ENCODE measurements at regions not wholly inside any gene's neighbourhood (a gene's known extent, or its start where the extent isn't known, plus 50 kb on each side); places are given as distances from the start of the nearest gene placed in this dataset.

- FAIRE-seq (no peak), DNase-seq (ENCODE audit: insufficient read length, low spot score) (no peak)
Measured at GRCh38 chr1:78792756-78793155, 143.1 kb downstream of the IFI44 start.

- FAIRE-seq = no peak
- DNase-seq (ENCODE audit: insufficient read length, low spot score) = no peak
Measured at GRCh38 chr1:78797108-78797781, 147.6 kb downstream of the IFI44 start.

- DNase-seq (ENCODE audit: insufficient read length, low spot score) (no peak), FAIRE-seq (no peak)
Measured at GRCh38 chr1:78799926-78800325, 150.3 kb downstream of the IFI44 start.

- DNase-seq (ENCODE audit: insufficient read length, low spot score) (no peak), FAIRE-seq (no peak)
Measured at GRCh38 chr1:78814176-78814575, 164.5 kb downstream of the IFI44 start.

- no peak for FAIRE-seq
- no peak for DNase-seq (ENCODE audit: insufficient read length, low spot score)
Measured at GRCh38 chr1:78825561-78825960, 175.9 kb downstream of the IFI44 start.

GRCh38 chr1:78829644-78830043, 176.9 kb downstream of the ADGRL4 start:
- no peak for FAIRE-seq
- no peak for DNase-seq (ENCODE audit: insufficient read length, low spot score)

- DNase-seq (ENCODE audit: insufficient read length, low spot score) (no peak), FAIRE-seq (no peak)
Measured at GRCh38 chr1:78830321-78830720, 176.2 kb downstream of the ADGRL4 start.

GRCh38 chr1:78831731-78832360, 174.7 kb downstream of the ADGRL4 start:
- FAIRE-seq (no peak), DNase-seq (ENCODE audit: insufficient read length, low spot score) (no peak)

- FAIRE-seq (no peak), DNase-seq (ENCODE audit: insufficient read length, low spot score) (no peak)
Measured at GRCh38 chr1:78833491-78833890, 173.0 kb downstream of the ADGRL4 start.

GRCh38 chr1:78834201-78834741, 172.3 kb downstream of the ADGRL4 start:
- FAIRE-seq = no peak

GRCh38 chr1:78836726-78837125, 169.8 kb downstream of the ADGRL4 start:
- FAIRE-seq = peak; percentile 48

More at GRCh38 chr1:78834201-78834741, 172.3 kb downstream of the ADGRL4 start:
- DNase-seq (ENCODE audit: insufficient read length, low spot score) = no peak

GRCh38 chr1:78839704-78840277, 166.7 kb downstream of the ADGRL4 start:
- DNase-seq (ENCODE audit: insufficient read length, low spot score) = no peak

More at GRCh38 chr1:78836726-78837125, 169.8 kb downstream of the ADGRL4 start:
- no peak for DNase-seq (ENCODE audit: insufficient read length, low spot score)

More at GRCh38 chr1:78839704-78840277, 166.7 kb downstream of the ADGRL4 start:
- FAIRE-seq = peak; percentile 35
